HG02759 (cell line): ENCODE measurements at regions not wholly inside any gene's neighbourhood (a gene's known extent, or its start where the extent isn't known, plus 50 kb on each side); places are given as distances from the start of the nearest gene placed in this dataset.

Source experiments
- ATAC-seq: cut with Tn5 transposase; IDR thresholded peaks from one replicate; pipeline ENCODE4 v1.9.1; 2021; ENCODE audit warnings: mild to moderate bottlenecking, moderate library complexity; ENCODE audit not compliant: unreplicated experiment

DNA sequence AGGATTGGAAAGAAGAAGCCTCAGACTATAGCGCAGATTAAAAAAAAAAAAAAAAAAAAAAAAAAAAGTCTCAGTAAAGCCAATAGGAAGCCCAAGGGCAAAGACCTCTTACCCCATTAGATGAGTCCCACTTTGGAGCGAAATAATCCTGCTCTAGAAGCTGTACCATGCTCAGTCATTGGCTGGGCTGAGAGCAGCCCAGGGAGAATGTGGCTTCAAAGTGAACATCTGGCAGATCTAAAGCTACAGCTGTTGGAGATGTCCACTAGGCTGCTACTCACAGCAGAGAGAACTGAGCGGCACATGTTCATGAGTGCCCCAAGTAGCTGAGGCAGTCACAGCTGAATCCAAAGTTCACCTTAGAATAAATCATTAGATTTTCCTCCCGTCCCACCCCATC lies 560.9 kb downstream of the MED13L start:
- ATAC-seq = no peak

DNA sequence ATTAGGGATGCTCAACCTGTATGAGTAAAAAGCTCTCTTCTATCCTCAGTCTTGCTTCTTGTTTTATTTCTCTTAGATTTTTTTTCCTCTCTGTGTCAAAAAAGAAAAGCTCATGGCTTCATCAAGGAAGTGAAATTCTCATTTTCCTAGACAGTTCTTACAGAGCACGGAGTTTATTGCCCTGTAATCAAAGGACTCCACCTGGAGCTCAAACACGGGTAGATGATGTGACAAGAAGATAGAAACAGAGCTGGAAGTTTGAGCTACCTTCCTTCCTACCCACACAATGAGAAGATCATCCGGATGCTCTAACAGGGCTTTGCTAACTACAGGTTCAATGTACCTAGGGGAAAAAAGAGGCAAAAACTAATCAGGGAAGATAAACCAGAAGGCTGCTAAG lies 564.8 kb downstream of the MED13L start:
- ATAC-seq = no peak

DNA sequence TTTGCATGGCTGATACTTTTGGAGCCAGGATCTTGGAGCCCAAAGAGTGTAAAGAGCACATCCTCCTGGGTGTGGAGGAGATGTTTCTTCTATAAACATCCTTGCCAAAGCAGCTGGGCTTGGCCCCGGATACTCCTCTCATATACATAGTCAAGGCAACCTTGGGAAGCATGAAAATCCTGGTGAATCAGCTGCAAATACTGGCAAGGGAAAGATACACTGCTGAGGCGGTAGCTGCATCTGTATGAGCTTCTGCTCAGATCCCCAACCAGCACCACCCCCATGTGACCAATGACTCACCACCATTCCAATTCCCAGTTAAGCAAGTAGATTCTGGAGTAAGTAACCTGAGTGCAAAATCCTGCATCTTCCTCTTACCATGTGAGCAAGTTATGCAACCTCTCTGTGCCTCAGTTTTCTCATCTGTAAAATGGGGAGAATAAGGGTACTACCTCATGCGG lies 567.4 kb downstream of the MED13L start:
- no peak for ATAC-seq

DNA sequence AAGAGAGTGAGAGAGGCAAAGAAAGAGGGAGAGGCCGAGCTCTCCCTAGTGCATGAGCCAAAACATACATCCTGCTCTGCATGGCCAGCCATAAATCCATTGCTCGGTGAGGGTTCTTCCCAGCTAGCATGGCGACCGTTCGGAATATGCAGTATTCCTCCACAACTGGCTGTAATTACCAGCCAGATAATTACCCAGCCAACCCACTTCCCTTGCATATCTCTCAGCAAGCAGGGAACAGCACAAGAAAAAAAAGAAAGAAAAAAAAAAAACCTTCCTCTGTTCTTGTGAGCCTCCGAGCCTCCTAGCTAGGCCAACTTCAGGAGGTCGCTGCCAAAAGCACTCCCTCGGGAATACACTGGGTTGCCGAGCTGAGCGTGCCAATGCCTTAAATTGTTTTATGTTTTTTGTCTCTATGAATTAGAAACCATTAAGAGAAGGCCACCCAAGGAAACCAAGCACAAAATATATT lies 567.9 kb downstream of the MED13L start:
- no peak for ATAC-seq

DNA sequence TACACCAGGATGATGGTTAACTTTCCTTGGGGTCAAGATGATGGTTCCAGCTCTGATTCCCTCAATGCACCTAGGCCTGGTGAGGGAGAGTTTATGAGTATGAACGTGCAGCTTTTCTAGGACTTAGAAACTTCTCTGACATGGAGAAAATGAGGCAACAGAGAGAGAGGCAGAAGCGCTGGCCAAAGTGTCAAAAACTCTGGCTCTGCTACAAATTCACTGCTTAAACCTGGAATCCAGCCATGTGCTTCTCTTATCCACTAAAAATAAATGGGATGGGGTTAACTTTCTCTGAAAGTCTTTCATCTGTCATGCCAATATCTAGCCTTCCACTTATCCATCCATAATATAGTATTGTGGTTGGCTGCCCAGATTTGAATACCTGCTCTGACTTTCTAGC lies 568.7 kb downstream of the MED13L start:
- ATAC-seq = no peak

DNA sequence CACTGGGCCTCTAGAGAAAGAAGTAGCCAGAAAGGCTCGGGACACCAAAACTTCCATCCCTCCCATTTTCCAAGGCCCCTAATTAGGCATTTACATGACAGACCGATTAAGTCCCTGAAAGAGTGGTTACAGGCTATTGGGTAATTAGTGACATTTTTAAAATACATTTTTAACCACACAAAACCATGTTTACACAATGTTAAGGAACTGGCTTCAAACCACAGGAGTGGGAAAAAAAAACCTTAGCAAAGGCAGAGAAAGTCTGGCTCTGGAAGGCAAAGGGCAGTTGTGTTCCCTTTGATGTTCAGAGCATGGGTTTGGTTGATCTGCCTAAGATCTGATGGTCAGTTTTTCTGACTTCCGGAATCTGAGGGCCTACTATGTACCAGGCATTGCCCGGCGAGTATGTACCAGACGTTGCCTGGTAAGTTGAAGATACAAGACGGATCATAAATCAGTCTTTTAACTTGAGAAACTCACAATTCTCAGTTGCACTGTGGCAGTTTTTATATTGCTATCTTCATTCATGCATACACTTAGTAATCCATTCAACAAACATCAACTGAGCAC lies 576.5 kb downstream of the MED13L start:
- no peak for ATAC-seq

DNA sequence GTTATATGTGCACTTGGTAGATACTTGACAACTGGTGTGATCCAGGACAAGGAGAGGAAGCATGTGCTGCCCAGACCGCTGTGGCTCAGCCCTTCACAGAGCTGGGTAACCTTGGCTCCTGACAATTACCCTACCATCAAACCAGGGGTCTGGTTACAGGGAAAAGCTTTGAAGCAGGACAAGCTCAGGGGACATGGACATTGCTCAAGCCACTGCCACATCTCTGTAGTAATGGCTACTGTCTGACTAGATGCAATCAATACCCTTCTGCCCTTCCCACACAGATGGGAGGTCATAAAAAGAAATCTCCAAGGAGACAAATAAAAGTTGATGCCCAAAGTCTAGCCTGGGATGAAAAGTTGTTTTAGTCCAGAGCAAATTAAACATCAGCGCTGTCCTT lies 577.4 kb downstream of the MED13L start:
- no peak for ATAC-seq

DNA sequence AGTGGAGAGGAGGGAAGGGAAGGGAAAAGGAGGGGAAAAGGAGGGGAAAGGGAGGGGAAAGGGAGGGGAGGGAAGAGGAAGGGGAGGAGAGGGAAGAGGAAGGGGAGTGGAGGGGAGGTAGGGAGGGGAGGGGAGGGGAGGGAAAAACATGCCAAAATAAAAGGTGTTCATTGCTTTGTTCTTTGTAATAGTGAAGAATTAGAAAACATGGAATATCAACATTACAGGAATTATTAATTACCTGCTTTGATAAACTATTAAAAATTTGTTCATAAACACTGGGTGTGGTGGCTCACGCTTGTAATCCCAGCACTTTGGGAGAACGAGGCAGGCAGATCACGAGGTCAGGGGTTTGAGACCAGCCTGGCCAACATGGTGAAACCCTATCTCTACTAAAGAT lies 579.2 kb downstream of the MED13L start:
- no peak for ATAC-seq

DNA sequence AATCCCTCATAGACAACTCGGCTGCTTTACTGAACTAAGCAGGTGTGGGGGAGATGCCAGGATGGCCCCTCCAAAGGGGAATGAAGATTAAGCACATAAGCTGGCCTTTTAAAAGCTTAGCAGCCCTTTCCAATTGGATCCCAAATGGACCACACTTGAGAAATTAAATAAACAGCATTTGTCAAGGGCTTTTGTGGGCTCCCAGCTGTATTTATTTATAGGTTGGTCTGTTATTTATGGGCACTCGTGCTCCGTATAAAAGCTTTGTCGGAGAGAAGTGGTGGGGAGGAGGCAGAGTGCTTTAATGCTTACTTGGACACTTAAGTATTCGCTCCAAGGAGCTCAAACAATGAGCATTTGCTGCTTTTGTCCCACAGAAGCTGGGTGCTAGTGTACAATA lies 580.2 kb downstream of the MED13L start:
- no peak for ATAC-seq

DNA sequence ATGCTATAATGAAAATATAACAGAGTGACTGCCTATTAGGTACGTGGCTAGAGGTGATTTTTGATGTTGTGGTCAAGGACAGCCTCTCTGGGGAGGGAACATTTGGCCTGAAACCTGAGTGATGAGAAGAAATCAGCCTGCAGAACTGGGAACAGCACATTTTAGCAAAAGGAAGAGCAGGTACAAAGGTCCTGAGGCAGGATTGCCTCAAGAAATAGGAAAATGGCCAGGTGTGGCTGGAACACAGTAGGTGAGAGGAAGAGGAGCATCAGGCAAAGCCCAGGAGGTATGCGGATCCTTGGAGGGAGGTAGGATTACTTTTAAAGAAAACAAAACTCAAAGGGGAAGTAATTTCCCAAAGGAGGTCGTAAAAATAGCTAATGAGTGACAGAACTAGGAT lies 582.9 kb downstream of the MED13L start:
- no peak for ATAC-seq

DNA sequence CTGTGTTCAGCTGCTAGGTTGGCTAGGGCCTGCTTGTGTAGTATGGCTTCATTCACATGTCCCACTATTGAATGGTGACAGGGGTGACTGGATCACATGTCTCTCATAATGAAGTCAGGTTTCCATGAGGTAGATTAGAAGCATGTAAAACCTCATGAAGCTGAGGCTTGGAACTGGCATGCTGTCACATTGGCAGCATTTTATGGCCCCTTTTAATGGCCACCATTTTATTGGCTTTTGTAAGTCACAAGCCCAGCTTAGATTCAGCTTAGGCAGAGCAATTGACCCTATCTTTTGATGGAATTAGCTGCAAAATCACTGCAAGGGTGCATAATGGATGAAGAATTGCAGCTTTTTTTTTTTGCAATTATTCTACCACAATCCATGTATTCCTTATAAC lies 583.5 kb downstream of the MED13L start:
- ATAC-seq = no peak

DNA sequence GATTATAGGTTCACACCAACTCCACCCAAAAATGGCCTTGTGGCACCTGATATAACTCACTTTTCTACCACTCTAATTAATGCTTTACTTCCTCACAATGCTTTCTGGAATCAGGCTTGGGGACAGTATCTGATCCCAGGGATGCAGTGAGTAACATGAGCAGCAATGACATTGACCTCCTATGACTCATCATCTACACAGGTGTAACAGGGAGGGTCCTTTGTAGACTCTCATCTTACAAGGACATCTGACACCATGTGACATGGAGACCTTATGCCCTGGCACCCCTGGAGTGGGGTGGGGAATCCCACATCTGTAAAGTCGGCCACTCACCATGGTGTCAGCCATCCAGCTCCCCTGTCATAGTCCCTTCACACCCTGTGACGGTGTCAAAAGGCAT lies 586.4 kb downstream of the MED13L start:
- ATAC-seq = no peak

DNA sequence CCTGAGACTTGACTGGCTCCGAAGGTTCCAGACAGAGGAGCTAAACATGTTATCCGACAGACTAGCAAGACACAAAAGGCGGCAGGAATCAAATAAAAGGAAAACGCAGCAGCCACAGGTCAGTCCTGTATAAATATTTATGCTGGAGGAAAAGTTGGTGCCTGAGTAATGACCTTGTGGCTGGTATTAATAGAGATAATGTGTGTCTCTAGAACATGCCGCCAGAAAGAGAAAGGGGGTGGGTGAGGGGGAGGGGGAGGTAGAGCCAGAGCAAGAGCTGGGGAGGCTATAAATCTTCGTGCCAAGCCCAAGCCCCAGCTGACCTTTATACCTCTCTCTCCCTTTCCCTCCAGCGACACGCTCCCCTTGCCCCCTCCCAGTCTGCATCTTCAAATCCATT lies 590.4 kb downstream of the MED13L start:
- ATAC-seq = no peak

DNA sequence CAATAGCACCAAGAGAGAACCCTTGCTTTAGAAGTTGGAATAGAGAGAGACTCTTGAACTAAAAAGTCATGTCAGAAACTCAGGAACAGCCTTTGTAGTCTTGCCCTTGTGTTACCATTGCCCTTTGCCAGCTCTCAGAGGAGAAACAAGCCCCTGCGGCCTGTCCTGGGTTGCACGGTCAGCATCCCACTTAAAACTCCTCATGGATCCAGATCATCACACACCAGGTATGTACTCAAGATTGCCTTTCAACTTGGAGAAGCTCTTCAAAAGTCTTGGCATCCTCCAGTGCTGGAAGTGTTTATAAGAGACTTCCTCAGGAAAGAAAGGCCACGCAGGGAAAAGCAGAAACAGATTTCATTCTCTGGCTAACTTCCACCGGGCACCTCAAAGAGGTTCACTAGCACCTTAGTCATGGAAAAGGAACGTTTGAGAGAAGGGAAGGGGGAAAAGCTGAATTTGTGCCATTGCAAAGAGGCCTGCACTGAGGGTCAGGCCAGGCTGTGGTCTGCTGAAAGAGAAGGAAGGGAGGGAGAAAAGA lies 594.2 kb downstream of the MED13L start:
- ATAC-seq = no peak

DNA sequence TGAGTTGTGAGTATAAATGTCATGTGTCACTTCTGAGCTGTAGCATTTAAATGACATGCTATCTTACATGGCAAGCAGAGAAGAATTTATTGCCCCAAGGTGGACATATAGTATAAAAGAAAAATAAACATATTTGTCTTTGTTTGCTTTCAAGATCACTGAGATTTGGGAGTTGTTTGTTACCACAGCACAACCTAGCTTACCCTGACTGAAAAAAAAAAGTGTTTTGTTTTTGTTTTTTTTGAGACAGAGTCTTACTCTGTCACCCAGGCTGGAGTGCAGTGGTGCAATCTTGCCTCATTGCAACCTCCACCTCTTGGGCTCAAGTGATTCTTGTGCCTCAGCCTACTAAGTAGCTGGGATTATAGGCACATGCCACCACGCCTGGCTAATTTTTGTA lies 596.5 kb downstream of the MED13L start:
- ATAC-seq = no peak

DNA sequence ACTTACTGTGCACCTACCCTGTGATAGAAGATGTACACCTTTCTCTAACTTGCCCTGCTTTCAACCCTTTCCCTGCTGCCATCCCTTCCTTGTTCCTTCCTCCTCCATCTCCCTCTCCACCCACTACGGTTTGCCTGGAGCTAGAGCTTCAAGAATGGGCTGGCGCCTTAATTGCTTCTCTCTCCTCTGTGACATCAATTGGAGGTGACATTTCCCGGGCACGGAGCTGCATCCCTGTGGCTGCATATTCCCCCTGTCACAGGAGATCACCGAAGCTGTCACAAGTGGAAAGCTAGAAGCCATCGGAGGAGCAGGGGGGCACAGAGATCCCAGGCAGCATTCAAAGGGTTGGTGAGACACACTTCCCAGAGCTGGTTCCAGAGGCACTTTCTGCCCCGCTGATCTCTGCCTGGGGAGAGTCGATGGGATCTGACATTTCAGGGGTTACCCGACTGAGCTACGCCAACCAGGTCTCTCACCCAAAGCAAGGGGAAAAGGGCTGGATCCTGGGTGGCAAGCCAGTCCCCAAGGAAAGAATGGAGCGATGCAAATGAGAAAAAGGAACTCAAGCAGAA lies 604.9 kb downstream of the MED13L start:
- ATAC-seq = no peak

DNA sequence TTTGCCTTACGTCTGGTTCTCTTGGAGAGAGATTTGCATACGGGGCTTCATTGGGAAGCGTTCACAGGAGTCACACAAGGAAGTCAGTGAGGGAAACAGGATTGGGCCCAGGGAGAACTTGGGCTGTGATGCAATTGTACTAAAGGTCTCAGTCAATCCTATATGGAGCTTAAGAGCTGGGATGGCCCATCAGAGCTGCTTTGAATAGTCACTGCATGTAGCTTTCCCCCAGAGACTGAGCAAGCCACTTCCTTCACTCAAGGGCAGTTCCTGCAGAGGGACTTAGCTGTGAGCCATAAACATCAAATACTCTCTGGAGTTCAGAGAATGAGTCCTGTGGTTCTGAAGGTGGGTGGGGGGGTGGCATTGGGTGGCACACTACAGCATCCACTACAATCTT lies 605.4 kb downstream of the MED13L start:
- no peak for ATAC-seq

DNA sequence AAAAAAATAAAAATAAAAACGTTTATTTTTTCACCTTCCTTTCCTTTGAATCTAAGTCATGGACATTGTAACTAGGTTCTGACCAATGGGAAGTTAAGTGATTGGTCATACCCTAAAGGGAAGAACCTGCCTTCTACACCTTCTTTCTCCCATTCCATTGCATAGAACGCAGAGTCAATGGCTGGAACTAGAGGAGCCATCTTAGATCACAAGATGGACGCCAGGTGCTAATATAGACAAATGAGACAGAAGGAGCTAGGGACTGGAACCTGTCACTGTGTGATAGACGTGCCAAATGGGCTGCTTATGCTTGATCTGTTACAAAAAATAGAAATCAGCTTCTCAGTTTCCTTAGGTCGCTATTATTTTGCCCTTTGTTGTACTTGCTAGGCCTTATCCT lies 606.6 kb downstream of the MED13L start:
- ATAC-seq = no peak

DNA sequence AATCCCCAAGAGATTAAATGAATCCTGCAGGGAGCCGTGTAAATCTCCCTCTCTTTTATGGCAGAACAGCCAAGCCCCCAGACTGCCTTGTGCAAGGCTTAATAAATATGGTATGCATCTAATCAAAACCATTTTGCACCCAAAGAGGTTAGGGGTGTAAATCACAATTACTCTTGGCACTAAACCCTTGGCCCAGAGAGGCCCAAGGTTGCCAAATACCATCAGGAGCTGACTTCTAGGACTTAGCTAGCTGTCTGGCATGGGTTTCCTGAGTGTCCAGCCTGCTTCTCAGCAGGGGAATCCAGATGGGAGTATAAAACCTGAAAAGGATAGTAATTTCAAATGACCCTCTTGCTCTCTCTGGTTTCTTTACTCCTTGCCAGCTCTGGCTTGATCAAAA lies 610.4 kb downstream of the MED13L start:
- no peak for ATAC-seq

DNA sequence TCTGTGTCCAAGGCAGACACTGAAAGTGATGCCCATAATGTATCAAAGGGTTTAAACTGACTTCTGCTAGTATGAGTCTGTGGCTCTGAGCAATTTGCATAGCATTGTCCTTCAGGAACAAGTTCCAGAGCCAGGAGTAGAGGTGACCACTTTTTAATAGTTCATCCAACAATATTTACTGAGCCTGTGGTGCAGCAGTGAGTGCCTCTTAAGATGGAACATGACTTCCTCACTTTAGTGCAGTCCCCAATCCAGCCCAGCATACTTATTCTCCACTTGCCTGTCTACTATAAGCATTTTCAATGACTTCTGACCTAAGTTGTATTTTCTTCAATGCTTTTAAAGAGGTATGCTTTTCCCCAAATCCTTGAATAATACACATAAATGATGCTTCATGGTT lies 611.3 kb downstream of the MED13L start:
- ATAC-seq = no peak

DNA sequence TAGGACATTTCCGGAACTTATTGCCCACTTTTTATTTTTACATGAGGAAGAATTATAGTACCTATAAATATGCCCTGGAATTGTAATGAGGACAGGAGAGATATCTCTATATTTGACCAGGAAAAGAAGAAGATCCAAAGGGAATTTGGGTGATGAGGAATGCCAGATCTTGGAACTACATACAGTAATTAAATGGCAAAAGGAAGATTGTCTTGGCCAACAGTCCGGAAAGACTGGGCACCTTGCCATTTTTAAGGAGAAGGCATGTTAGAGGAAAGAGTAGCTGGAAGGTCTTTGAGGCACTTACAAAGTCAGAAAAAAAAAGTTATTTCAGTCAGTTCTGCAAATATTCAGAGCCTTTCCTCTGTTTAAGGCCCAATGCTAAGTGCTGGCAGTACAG lies 616.4 kb downstream of the MED13L start:
- no peak for ATAC-seq

DNA sequence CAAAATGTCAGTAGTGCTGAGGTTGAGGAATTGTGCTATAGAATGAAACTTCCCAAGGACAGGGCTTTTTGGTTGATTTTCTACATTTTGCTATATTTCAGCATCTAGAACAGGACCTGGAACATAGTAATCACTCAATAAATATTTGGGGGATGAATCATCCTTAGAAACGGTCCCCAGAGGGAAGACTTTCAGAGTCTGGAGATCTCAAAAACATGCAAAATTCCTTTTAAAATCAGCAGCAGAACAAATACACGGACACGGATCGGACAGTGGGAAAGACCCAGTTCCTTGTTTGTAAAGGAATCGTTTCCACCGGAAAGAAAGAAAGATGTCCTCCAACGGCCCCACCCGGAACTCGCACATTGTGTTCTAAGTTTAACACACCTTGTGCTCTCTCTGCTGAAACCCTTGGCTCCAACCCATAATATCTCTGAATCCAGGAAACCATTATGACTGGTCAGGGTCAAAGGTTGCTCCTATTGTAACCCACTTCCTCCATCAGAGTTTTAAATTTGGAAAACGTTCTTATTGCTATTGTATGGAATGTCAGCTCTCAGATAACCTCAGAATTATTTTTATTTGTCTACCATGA lies 617.2 kb downstream of the MED13L start:
- no peak for ATAC-seq
